PFSK-1 (cell line): ENCODE measurements at regions not wholly inside any gene's neighbourhood (a gene's known extent, or its start where the extent isn't known, plus 50 kb on each side); places are given as distances from the start of the nearest gene placed in this dataset.

Source experiments
- FOXP2 ChIP-seq: optimal IDR thresholded peaks from 2 replicates; pipeline ENCODE3; 2011; ENCODE audit warnings: borderline replicate concordance, control low read depth, inconsistent platforms; ENCODE audit not compliant: insufficient read depth; ENCODE audit errors: extremely low read length, extremely low read depth
- POLR2AphosphoS5 ChIP-seq: IDR thresholded peaks from 2 replicates; pipeline ENCODE4 v1.6.1; 2012; ENCODE audit warnings: low read depth, mild to moderate bottlenecking, control low read depth, low read length, moderate library complexity
- SIN3A ChIP-seq: IDR thresholded peaks from 2 replicates; pipeline ENCODE4 v1.6.1; 2012; ENCODE audit warnings: mild to moderate bottlenecking, low read length, moderate library complexity, borderline replicate concordance; ENCODE audit not compliant: insufficient read depth
- TAF1 ChIP-seq: IDR thresholded peaks from 2 replicates; pipeline ENCODE4 v1.6.1; 2012; ENCODE audit warnings: low read length, control low read depth, borderline replicate concordance; ENCODE audit not compliant: insufficient read depth
- TF ChIP-seq, protein P1 (sequence below), 2 experiments: IDR thresholded peaks; 2 replicates each; pipeline versions ENCODE4 v1.6.1 to v1.8.0; 2011 to 2012; ENCODE audit warnings: low read depth in 2 of 2, low read length in 2 of 2, control low read depth in 1 of 2, inconsistent platforms in 1 of 2, mild to moderate bottlenecking in 1 of 2, moderate library complexity in 1 of 2; ENCODE audit not compliant: insufficient read depth in 1 of 2

DNA sequence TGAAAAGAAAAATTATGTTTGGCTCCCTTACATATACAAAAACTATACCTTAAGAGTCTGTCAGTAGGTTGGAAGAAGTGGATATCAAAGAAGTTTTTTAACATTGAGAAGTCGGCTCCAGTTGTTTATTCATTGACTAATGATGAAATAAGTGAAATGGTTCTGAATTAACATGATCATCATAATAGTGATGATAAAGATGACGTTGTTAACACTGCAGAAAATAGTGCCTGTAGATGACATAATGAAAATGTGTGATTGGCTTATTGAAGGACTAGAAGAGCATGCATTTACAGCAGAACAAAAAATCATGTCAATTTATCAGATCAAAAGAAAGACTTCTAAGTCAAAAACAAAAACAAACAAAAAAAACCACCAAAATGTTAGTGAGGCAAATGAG lies 1125.4 kb upstream of the NXPH2 start:
- TF ChIP-seq, protein P1, sequence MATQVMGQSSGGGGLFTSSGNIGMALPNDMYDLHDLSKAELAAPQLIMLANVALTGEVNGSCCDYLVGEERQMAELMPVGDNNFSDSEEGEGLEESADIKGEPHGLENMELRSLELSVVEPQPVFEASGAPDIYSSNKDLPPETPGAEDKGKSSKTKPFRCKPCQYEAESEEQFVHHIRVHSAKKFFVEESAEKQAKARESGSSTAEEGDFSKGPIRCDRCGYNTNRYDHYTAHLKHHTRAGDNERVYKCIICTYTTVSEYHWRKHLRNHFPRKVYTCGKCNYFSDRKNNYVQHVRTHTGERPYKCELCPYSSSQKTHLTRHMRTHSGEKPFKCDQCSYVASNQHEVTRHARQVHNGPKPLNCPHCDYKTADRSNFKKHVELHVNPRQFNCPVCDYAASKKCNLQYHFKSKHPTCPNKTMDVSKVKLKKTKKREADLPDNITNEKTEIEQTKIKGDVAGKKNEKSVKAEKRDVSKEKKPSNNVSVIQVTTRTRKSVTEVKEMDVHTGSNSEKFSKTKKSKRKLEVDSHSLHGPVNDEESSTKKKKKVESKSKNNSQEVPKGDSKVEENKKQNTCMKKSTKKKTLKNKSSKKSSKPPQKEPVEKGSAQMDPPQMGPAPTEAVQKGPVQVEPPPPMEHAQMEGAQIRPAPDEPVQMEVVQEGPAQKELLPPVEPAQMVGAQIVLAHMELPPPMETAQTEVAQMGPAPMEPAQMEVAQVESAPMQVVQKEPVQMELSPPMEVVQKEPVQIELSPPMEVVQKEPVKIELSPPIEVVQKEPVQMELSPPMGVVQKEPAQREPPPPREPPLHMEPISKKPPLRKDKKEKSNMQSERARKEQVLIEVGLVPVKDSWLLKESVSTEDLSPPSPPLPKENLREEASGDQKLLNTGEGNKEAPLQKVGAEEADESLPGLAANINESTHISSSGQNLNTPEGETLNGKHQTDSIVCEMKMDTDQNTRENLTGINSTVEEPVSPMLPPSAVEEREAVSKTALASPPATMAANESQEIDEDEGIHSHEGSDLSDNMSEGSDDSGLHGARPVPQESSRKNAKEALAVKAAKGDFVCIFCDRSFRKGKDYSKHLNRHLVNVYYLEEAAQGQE (IDR thresholded peaks at IDR 0.05; ENCODE audit: insufficient read depth in 1 of 2, low read depth in 2 of 2, low read length in 2 of 2), result no peak
- TF ChIP-seq TAF1, result no peak
- no peak for TF ChIP-seq SIN3A
- TF ChIP-seq FOXP2, result no peak
- no peak for TF ChIP-seq POLR2AphosphoS5

DNA sequence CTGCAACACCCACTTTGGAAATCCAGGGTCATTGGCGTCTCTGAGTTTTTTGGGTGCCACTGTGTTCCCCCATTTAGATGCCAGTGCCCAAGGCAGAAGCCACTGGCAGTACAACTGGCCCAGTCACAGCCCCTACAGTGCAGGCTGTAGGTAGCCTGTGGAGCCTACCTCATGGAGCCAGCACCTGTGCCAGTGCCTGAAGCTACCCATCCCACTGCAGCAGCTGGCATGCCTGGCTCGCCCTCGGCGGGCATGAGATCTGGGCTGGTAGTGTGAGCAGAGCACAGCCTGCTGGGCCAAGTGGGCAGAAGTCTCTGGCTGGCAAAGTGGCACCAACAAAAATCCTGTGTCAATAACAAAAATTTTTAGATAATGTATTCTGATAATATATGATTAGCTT lies 1111.4 kb upstream of the NXPH2 start:
- TF ChIP-seq, protein P1 (IDR thresholded peaks at IDR 0.05; ENCODE audit: insufficient read depth in 1 of 2, low read depth in 2 of 2, low read length in 2 of 2), result no peak
- TF ChIP-seq FOXP2, result no peak

DNA sequence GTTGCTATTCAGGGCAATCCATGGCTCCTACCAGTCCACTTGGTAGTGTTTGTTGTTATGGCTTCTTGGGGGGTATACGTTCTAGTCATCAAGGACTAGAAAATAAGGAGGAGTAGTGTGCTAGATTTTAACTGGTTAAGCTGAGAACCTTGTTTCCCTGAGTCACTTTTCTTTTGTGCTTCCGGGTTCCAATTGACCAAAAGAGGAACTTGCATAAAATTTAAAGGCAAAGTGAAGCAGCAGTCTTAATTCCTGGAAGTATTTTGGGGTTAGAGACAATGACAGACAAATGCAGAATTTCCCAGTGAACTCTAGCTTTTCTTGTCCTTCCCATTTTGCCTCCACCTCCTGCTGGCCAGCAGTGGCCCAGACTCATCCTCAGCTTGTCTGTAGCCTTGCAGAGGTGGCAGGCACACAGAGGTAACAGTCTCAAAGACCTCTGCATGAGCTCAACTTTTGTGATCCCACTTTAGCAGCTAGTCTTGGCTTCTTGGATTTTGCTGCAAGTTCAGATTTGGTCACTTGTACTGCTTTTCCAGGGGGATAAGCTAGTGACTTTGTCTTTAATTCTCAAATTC lies 1105.8 kb upstream of the NXPH2 start:
- TF ChIP-seq, protein P1 (IDR thresholded peaks at IDR 0.05; ENCODE audit: insufficient read depth in 1 of 2, low read depth in 2 of 2, low read length in 2 of 2), result no peak
- TF ChIP-seq FOXP2 (no peak), POLR2AphosphoS5 (no peak), TAF1 (no peak), SIN3A (no peak)

DNA sequence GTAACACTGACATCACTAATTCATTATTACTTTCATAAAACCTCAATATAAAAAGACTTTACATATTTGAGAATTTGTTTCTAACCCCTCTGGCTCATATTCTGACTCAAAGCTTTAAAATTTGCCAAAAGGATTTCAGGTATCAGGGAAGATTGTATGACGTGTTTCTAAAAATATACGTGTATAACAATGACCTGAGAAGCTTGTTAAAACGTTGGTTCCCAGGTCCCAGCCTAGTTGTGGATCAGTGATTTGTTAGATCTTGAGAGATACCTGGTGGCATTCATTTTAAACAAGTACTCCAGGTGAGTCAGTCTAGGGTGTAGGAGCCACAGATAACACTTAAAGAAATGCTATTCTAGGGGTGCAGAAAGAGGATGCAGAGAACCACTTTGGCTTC lies 1096.8 kb upstream of the NXPH2 start:
- TF ChIP-seq FOXP2, result no peak
- TF ChIP-seq SIN3A, result no peak
- TF ChIP-seq POLR2AphosphoS5, result no peak
- no peak for TF ChIP-seq TAF1
- TF ChIP-seq, protein P1 (IDR thresholded peaks at IDR 0.05; ENCODE audit: insufficient read depth in 1 of 2, low read depth in 2 of 2, low read length in 2 of 2), result no peak

DNA sequence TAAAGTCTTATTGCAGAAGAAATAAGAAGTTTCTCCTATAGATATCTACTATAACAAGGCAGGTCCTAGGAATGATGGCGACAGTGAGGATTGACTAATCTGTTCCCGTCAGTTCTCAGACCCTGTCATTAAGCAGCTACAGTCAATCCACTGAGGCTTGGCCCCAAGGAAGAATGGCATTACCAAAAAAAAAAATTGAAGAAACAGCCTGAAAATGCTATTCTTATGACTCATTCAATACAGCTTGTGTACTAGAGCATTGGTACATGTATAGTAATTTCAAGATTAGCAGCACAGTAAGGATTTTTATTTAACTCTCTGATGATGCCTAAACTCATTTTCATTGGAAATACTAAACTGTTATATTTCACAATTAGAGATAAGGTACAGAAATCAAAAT lies 1096.1 kb upstream of the NXPH2 start:
- TF ChIP-seq TAF1 (no peak), FOXP2 (no peak), POLR2AphosphoS5 (no peak)
- TF ChIP-seq, protein P1 (IDR thresholded peaks at IDR 0.05; ENCODE audit: insufficient read depth in 1 of 2, low read depth in 2 of 2, low read length in 2 of 2), result no peak
